Immature natural killer cell (primary cell): ENCODE measurements at regions not wholly inside any gene's neighbourhood (a gene's known extent, or its start where the extent isn't known, plus 50 kb on each side); places are given as distances from the start of the nearest gene placed in this dataset.
"Not testable (repeated sequence)": the region's sequence is repeated elsewhere in the genome, so short reads cannot be mapped to it uniquely, and the experiment has no call there.

Experiments used
- DNase-seq, 3 donors: peaks; one replicate each; pipeline ENCODE4 v3.0.0; 2022; ENCODE audit warnings: mixed read lengths in 1 of 3
- H3K27ac Mint-ChIP-seq, 6 donors: one replicate each; pipeline ENCODE4 v1.8.0; 2020; ENCODE audit warnings: mixed read lengths in 6 of 6, mild to moderate bottlenecking in 5 of 6, inconsistent platforms in 4 of 6, moderate library complexity in 3 of 6
- H3K27me3 Mint-ChIP-seq, 3 donors: one replicate each; pipeline ENCODE4 v1.8.0; 2020 to 2021; ENCODE audit warnings: low read depth in 3 of 3, mild to moderate bottlenecking in 3 of 3, mixed read lengths in 3 of 3, moderate library complexity in 3 of 3, inconsistent platforms in 1 of 3
- H3K36me3 Mint-ChIP-seq, 3 donors: one replicate each; pipeline ENCODE4 v1.8.0; 2020; ENCODE audit warnings: mixed read lengths in 3 of 3, inconsistent platforms in 2 of 3, mild to moderate bottlenecking in 2 of 3
- H3K4me1 Mint-ChIP-seq, 2 donors: one replicate each; pipeline ENCODE4 v1.8.0; 2020; ENCODE audit warnings: inconsistent platforms in 2 of 2, mild to moderate bottlenecking in 2 of 2, mixed read lengths in 2 of 2, moderate library complexity in 1 of 2
- H3K4me3 Mint-ChIP-seq, 5 donors: one replicate each; pipeline ENCODE4 v1.8.0; 2020; ENCODE audit warnings: mild to moderate bottlenecking in 5 of 5, mixed read lengths in 5 of 5, inconsistent platforms in 3 of 5, moderate library complexity in 3 of 5
- H3K9me3 Mint-ChIP-seq, 6 donors: one replicate each; pipeline ENCODE4 v1.8.0; 2020; ENCODE audit warnings: mild to moderate bottlenecking in 6 of 6, mixed read lengths in 6 of 6, inconsistent platforms in 4 of 6, moderate library complexity in 3 of 6

DNA sequence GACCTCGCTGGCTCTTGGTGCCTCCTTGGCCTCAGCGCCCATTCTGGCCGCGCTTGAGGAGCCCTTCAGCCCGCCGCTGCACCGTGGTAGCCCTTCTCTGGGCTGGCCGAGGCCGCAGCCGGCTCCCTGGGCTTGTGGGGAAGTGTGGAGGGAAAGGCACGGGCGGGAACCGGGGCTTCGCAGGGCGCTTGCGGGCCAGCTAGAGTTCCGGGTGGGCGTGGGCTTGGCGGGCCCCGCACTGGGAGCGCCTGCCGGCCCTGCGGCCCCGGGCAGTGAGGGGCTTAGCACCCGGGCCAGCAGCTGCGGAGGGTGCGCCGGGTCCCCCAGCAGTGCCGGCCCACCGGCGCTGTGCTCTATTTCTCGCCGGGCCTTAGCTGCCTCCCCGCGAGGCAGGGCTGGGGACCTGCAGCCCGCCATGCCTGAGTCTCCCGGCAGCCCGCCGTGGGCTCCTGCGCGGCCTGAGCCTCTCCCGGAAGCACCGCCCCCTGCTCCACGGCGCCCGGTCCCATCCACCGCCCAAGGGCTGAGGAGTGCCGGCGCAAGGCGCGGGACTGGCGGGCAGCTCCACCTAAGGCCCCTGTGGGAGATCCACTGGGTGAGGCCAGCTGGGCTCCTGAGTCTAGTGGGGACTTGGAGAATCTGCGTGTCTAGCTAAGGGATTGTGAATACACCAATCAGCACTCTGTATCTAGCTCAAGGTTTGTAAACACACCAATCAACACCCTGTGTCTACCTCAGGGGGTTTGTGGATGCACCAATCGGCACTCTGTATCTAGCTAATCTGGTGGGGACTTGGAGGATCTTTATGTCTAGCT is 141.1 kb downstream of the SLCO4C1 start:
- H3K9me3 Mint-ChIP-seq, H3K27me3 Mint-ChIP-seq, H3K4me1 Mint-ChIP-seq, H3K36me3 Mint-ChIP-seq: not testable (repeated sequence)
- Mint-ChIP-seq H3K4me3 (peak overlapping the region in 3 of 5 donors; percentile 38 to 80 (median 42)), H3K27ac (peak overlapping the region in 1 of 6 donors; percentile 48)
- DNase-seq: peak in 2 of 3 donors; percentile 11 to 50

DNA sequence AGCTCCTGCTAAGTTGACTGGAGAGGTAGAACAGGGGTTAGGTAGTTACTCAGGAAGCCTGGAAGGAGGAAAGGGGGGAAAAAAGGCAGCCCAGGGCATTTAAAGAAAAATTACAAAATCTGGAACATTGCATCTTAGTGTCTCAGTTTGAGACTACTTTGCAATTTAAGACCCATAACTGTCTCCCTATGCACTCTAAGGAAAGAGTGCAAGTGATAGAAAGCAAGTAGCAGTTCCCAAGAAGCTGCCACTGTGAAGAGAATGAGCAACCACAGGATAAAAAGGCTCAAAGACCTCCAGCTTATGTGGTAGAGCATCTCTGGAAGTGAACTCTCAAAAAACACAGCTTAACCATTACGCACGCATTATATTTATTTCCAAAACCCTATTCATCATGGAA is 141.8 kb downstream of the SLCO4C1 start:
- Mint-ChIP-seq H3K27me3 (no peaks in the 10 kb centered on the region), H3K9me3 (peaks cover 0 to 2% (median 0%) of the 10 kb centered on the region in 6 donors), H3K27ac (peak overlapping the region in 3 of 6 donors; percentile 21 to 60 (median 37)), H3K4me3 (peak overlapping the region in 3 of 5 donors; percentile 38 to 80 (median 42)), H3K4me1 (peaks cover 0 to 2% of the 10 kb centered on the region in 2 donors), H3K36me3 (no peaks in the 10 kb centered on the region)
- no peak for DNase-seq

GRCh38 chr5:102153003-102153759 is 142.9 kb downstream of the SLCO4C1 start:
- Mint-ChIP-seq H3K4me1 (peaks cover 0 to 2% of the 10 kb centered on the region in 2 donors), H3K36me3 (no peaks in the 10 kb centered on the region), H3K9me3 (peaks cover 0 to 2% (median 0%) of the 10 kb centered on the region in 6 donors), H3K27ac (peak overlapping the region in 2 of 6 donors; percentile 46 to 60), H3K4me3 (peak overlapping the region in 1 of 5 donors; percentile 80), H3K27me3 (no peaks in the 10 kb centered on the region)
- peak in 1 of 3 donors; percentile 22 for DNase-seq

GRCh38 chr5:102139029-102139428 is 157.1 kb downstream of the SLCO4C1 start:
- DNase-seq: no peak
- H3K4me3 Mint-ChIP-seq: no peak overlapping the region
- H3K4me1 Mint-ChIP-seq: no peaks in the 10 kb centered on the region
- H3K36me3 Mint-ChIP-seq: no peaks in the 10 kb centered on the region
- no peak overlapping the region for H3K27ac Mint-ChIP-seq
- H3K9me3 Mint-ChIP-seq: peaks cover 0 to 1% (median 0%) of the 10 kb centered on the region in 6 donors
- peaks cover 0 to 2% (median 2%) of the 10 kb centered on the region in 3 donors for H3K27me3 Mint-ChIP-seq

- no peaks in the 10 kb centered on the region for H3K36me3 Mint-ChIP-seq
- no peak overlapping the region for H3K27ac Mint-ChIP-seq
- H3K27me3 Mint-ChIP-seq: peaks cover 0 to 2% (median 2%) of the 10 kb centered on the region in 3 donors
- H3K4me1 Mint-ChIP-seq: no peaks in the 10 kb centered on the region
- no peak overlapping the region for H3K4me3 Mint-ChIP-seq
- peaks cover 0 to 1% (median 0%) of the 10 kb centered on the region in 6 donors for H3K9me3 Mint-ChIP-seq
- DNase-seq: no peak
Observed at GRCh38 chr5:102138243-102138653, 157.8 kb downstream of the SLCO4C1 start.

GRCh38 chr5:102130890-102131289 is 165.2 kb downstream of the SLCO4C1 start:
- Mint-ChIP-seq H3K27ac (no peak overlapping the region), H3K4me1 (no peaks in the 10 kb centered on the region), H3K36me3 (no peaks in the 10 kb centered on the region), H3K9me3 (peaks cover 0 to 4% (median 0%) of the 10 kb centered on the region in 6 donors), H3K27me3 (peaks cover 0 to 2% (median 0%) of the 10 kb centered on the region in 3 donors), H3K4me3 (no peak overlapping the region)
- no peak for DNase-seq

DNA sequence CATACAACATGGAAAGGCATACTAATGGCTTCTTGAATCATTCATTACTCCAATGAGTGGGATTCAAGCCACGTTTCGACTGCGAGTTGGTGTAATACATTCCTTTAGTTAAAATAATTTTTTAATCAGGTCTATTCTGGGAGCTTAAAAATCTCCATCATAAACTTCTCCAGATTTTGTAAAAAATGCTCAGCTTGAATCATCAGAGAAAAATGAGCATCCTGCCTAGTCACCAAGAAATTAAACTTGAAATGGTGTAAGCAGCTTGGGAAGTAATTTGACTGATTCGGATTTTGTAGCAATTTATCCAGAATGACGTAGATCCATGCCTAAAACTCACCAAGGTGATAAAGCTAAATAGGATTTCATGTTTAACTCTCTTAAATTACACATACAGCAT is 165.7 kb downstream of the SLCO4C1 start:
- DNase-seq: no peak
- no peaks in the 10 kb centered on the region for H3K36me3 Mint-ChIP-seq
- no peaks in the 10 kb centered on the region for H3K4me1 Mint-ChIP-seq
- H3K27me3 Mint-ChIP-seq: peaks cover 0 to 2% (median 0%) of the 10 kb centered on the region in 3 donors
- H3K9me3 Mint-ChIP-seq: peaks cover 0 to 4% (median 0%) of the 10 kb centered on the region in 6 donors
- no peak overlapping the region for H3K27ac Mint-ChIP-seq
- no peak overlapping the region for H3K4me3 Mint-ChIP-seq

DNA sequence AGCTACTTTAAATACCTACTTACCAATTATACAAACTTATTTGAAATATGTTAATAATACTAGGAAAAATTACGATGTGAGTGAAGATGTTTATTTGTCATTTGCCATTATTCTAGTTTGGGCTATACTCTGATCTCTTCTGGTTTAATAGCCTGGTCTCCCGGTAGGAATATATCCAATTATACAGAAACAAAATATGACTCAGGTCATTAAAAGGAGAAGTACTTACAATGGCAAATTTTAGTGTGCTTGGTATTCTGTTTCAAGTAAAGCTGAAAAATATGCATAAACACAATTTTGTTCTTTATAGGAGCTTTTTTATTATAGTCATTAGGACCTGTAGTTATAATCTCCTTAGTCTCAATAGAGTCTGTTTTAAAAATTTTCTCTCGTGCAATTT is 176.8 kb downstream of the SLCO4C1 start:
- DNase-seq: no peak
- H3K27ac Mint-ChIP-seq: no peak overlapping the region
- H3K27me3 Mint-ChIP-seq: peaks cover 0 to 6% (median 0%) of the 10 kb centered on the region in 3 donors
- peaks cover 0 to 4% (median 0%) of the 10 kb centered on the region in 6 donors for H3K9me3 Mint-ChIP-seq
- H3K4me1 Mint-ChIP-seq: no peaks in the 10 kb centered on the region
- H3K4me3 Mint-ChIP-seq: no peak overlapping the region
- H3K36me3 Mint-ChIP-seq: no peaks in the 10 kb centered on the region

DNA sequence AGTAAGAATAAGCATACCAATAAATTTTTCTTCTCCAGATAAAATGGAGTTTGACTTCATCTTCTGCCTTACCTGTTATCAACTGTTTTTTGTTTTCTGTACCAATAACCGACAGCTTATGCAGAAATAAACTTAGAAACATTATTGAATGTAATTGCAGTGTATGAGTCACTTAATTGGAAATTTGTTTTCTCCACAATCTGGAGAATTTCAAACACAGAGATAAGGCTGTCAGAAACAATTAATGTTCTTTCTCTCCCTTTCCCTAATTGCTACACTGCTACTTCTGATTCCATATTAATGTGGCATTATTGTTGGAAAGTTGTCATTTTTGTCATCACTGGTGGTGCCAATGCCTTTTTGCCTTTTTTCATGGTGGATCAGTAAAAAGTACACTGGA is 180.3 kb downstream of the SLCO4C1 start:
- Mint-ChIP-seq H3K27ac (no peak overlapping the region), H3K27me3 (peaks cover 0 to 6% (median 2%) of the 10 kb centered on the region in 3 donors)
- DNase-seq: no peak

GRCh38 chr5:102114525-102115069 is 181.5 kb downstream of the SLCO4C1 start:
- no peak for DNase-seq
- no peak overlapping the region for H3K27ac Mint-ChIP-seq
- H3K4me3 Mint-ChIP-seq: peak overlapping the region in 1 of 5 donors; percentile 17
- H3K36me3 Mint-ChIP-seq: no peaks in the 10 kb centered on the region
- no peaks in the 10 kb centered on the region for H3K4me1 Mint-ChIP-seq
- H3K9me3 Mint-ChIP-seq: peaks cover 0 to 7% (median 1%) of the 10 kb centered on the region in 6 donors
- peaks cover 0 to 6% (median 2%) of the 10 kb centered on the region in 3 donors for H3K27me3 Mint-ChIP-seq

More for the DNA sequence above, 180.3 kb downstream of the SLCO4C1 start:
- Mint-ChIP-seq H3K9me3 (peaks cover 0 to 7% (median 1%) of the 10 kb centered on the region in 6 donors), H3K4me3 (no peak overlapping the region), H3K4me1 (no peaks in the 10 kb centered on the region), H3K36me3 (no peaks in the 10 kb centered on the region)

- Mint-ChIP-seq H3K27ac (no peak overlapping the region), H3K9me3 (peaks cover 0 to 4% (median 1%) of the 10 kb centered on the region in 6 donors)
Observed at GRCh38 chr5:102107865-102108264, 188.2 kb downstream of the SLCO4C1 start.

DNA sequence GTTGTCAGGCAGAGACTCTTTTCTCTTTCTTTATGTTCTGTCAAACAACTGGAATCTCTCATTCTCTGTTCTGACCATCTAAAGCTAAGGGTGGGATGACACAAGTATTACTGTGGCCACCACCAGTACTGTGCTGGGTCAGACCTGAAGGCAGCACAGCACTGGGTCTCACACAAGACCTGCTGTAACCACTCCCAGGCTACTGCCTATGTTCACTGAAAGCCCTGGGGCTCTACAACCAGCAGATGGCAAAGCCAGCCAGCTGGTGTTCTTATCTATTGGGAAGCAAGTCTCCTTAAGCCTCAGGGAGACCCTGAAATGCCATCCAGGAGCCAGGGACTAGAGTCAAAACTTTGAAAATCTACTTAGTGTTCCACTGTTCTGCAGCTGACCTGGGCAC is 189.5 kb downstream of the SLCO4C1 start:
- Mint-ChIP-seq H3K4me1 (no peaks in the 10 kb centered on the region), H3K9me3 (peaks cover 0 to 3% (median 0%) of the 10 kb centered on the region in 6 donors), H3K36me3 (no peaks in the 10 kb centered on the region), H3K4me3 (no peak overlapping the region), H3K27me3 (peaks cover 0 to 2% (median 2%) of the 10 kb centered on the region in 3 donors), H3K27ac (no peak overlapping the region)
- DNase-seq: no peak

More at GRCh38 chr5:102107865-102108264, 188.2 kb downstream of the SLCO4C1 start:
- H3K4me1 Mint-ChIP-seq: no peaks in the 10 kb centered on the region
- H3K27me3 Mint-ChIP-seq: peaks cover 0 to 4% (median 2%) of the 10 kb centered on the region in 3 donors
- H3K4me3 Mint-ChIP-seq: no peak overlapping the region
- H3K36me3 Mint-ChIP-seq: no peaks in the 10 kb centered on the region
- DNase-seq: no peak

- no peaks in the 10 kb centered on the region for H3K27me3 Mint-ChIP-seq
- no peaks in the 10 kb centered on the region for H3K9me3 Mint-ChIP-seq
- DNase-seq: no peak
- H3K36me3 Mint-ChIP-seq: no peaks in the 10 kb centered on the region
- H3K27ac Mint-ChIP-seq: no peak overlapping the region
- no peaks in the 10 kb centered on the region for H3K4me1 Mint-ChIP-seq
- H3K4me3 Mint-ChIP-seq: no peak overlapping the region
Observed at GRCh38 chr5:102099766-102100331, 196.2 kb downstream of the SLCO4C1 start.
